IPS DF 4.7 (cell line): ENCODE measurements at regions not wholly inside any gene's neighbourhood (a gene's known extent, or its start where the extent isn't known, plus 50 kb on each side); places are given as distances from the start of the nearest gene placed in this dataset.

Experiments used
- DNase-seq: peaks from one replicate; pipeline ENCODE4 v3.0.0-alpha.2; 2013; ENCODE audit warnings: low spot score; ENCODE audit errors: extremely low read depth

DNA sequence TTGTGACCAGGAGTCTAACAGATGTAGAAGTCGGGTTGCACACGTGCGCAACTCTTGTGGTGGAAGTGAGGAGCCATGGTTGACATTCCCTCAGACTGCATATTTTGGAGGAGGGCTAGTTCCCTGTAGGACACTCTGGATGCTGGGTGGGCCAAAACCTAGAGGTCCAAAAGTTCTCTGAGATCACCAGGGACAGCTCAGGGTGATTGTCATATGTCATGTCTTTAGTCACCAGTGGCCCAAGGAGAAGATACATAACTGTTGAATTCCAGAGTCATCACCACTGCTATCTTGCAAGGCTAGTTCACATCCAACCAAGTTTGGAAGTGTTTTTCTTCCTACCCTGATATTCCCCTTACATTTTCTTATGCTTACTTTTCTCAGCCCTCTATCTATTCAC is 95.2 kb upstream of the C3orf80 start:
- no peak for DNase-seq

DNA sequence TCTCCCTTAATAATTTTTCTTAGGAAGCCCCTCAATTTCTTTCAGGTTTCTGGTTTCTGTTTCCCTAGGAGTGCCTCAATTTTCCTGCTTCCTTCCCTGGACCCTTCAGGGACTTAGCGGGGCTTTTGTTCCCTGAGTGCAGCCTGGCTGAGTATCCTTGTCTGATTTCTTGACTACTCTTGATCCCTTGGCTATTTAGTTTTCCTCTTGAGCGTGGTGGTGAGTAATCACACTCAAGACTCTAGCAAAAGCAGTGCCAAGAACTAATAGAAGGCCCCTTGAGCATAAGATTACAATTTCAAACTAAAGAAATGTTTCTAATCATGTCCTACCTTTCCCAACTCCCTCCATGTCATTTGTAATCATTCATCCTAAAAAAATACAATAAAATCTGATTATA is 94.3 kb upstream of the C3orf80 start:
- DNase-seq, result no peak

DNA sequence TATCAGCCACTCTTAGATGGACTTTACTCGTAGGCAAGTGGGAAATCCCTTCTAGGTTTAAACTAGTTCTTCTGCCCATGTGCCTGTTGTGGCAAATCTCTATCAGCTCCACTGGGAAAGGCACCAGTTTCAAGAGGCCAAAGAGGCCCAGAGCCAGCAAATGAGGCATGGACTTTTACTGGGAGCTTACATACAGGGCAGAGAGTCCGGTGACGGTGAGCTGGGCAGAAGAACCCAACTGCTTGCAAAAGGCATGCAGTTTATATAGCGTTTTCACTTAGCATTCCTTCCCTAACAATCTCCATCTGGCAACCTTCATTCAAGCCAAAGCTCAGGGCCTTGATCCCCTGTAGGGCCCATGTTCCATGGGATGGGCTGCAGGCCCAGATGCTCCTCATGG is 93.0 kb upstream of the C3orf80 start:
- DNase-seq, result no peak

DNA sequence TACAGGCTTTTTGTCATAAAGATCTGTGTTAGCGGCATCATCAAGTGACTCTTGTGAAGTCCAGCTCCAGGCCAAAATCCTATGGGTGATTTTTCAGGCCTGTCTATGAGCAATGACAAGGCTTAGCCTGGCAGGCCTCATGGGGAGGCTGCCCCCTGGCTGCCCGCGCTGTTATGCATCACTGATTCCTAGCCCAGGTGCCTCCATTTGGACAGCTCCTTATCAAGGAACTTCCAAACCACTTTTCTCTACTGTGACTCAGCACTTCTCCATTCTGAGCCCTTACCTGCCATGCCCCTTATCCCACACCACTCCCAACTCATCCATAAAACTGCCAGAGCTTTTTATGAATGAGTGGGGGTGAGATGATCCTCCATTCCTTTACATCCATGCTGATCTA is 91.5 kb upstream of the C3orf80 start:
- DNase-seq, result no peak

DNA sequence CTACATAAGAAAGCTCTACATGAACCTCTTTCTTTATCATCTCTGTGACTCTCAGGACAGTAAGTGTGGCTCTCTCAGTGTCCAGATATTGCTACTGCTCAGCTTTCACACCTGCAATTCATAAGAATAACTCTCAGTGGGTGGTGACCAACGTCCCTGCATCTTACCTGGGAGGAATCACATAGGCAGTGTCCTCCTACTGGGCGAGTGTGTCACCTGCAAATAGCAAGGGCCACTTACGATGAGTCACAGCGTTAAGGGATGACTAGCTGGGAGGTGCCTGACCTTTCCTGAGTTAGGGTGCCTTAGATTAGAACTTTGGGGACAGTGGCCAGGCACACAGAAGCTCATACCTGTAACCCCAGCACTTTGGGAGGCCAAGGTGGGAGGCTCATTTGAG is 90.8 kb upstream of the C3orf80 start:
- no peak for DNase-seq

DNA sequence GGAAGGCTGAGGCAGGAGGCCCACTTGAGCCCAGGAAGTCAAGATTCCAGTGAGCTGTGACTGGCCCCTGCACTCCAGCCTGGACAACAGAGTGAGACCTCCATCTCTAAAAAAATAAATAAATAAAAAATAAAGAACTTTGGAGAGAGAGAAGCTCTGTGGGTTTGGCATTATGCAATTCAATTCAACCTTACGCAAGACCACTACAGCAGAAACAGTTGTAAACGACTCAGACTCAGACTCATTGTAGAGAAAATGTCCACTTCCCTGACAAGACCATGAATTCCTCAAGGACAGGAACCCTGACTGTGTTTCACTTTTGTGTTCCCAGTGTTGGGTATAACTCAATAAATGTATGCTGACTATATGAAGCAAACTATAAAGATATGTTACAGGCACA is 90.3 kb upstream of the C3orf80 start:
- DNase-seq, result no peak

DNA sequence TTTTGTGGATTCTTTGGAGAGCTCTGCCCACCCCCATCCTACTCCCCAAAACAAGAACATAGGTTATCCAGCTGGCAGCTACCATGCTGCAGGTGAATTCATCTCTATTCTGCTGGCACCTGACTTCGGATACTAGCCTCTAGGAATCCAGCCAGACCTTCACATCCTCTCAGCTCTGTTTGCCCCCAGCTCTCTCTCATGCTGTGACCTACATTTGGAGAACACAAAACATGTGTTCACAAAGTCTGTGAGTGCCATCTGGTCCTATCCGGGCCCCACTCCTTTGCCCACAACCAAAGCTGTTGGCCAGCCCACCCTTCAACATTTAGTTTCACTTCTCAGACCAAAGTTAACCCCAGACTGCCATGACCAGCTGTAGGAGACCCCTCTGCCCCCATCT is 89.4 kb upstream of the C3orf80 start:
- DNase-seq, result no peak

DNA sequence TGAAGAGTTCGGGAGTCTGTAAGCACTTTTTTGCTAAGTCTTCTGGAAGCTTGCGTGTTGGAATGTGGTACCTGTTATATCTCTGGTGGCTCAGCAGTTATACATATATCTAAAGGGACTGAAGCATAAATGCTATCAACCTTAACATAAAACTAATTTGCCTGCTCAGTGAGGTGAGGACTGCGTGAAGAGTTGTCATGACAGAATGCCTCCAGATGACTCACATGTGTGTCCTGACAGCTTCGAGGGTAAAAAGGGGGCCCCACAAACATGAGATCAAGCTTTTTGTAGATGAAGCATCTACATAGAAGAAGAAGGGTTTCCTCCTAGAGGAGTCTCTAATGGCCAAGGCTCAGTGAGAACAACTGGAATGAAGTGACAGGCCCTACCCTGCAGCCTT is 88.8 kb upstream of the C3orf80 start:
- DNase-seq, result no peak

DNA sequence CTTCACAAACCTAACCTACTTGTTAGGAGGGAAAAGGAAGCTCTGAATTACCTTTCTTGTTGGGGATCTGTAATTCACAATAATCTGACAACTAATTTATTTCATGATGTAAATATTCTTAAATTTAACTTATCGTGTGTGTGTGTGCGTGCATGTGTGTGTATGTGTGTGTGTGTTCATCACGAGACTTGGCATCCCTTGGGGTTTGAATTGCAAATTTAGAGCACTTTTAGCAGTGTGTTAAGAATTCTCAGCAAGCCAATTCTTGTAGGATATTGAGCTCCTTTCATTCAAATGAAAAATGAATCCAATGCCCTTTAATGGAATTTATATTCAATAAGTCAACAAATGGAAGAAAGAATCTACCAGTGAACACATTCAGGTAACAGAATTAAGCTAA is 85.9 kb upstream of the C3orf80 start:
- DNase-seq, result no peak

DNA sequence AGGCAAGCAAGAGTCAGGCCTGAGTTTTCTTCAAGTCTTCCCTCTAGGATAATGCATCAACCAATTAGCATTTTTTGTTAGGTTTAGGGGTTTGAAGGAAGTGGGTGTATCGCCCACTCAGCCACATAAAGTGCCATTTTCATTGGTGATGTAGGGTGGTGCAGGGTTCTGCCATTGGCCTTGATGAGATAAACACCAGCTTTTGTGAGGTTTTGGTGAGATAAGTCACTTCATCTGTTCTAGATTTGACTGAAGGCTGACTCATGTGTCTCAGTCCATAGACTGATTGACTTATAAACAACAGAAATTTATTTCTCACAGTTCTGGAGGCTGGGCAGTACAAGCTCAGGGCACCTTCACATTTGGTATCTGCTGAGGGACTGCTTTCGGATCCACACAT is 84.5 kb upstream of the C3orf80 start:
- DNase-seq, result no peak

DNA sequence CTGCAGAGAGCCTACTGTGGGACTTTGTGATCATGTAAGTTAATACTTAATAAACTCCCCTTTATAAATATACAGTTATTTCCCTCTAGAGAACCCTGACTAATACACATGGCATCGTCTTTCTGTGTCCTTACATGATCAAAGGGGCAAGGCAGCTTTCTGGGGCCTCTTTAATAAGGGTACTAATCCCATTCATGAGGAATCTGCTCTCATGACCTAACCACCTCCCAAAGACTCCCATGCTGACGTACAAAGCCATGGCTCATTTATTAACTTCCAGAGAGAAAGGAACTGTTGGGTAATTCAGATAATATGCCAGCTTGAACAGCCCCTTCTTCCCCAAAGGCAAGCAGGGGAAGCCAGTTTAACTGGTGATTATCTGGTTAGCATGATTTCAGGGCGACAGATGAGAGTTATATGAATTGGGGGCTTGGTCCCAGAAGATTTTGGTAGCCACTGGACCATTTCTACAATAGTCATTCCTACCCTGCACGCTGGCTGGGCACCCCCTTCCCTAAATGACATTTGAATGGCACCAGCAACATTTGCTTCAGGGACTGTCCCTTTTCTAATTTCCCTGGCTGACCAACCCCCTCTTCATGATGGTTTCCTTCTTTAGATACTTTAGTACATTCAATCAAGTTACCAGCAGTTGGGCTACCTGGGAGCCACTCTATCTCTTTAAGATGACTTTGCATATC is 83.6 kb upstream of the C3orf80 start:
- no peak for DNase-seq

DNA sequence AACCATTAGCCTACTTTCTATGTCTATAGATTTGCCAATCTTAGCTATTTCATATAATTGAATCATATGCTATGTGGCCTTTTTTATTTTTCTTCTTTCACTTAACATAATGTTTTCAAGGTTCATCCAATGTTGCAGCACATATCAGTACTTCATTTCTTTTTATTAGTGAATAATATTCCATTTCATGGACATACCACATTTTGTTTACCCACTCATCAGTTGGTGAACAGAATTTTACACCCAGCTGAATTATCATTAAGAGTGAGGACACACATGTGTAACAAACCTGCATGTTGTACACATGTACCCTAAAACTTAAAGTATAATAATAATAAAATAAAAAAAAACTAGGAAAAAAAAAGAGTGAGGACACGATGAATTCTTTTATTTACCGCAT is 81.7 kb upstream of the C3orf80 start:
- no peak for DNase-seq

DNA sequence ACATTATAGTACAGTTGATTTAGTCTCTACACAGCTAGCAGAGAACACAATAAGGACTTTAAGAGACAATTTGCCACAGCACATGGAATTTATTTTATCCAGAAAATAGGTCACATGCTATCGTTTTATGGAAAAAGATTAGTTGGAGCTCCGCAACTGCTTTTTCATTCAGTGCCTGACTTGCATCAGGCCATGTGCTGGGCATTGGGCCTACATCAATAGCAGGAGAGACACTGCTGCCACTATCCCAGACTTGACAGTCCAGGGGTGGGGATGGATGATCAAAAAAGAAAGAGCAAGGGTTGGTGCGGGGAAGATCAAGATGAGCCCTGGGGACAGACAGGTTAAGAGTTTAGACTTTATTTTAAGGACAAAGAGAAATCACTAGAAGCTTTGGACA is 75.2 kb upstream of the C3orf80 start:
- DNase-seq, result no peak

DNA sequence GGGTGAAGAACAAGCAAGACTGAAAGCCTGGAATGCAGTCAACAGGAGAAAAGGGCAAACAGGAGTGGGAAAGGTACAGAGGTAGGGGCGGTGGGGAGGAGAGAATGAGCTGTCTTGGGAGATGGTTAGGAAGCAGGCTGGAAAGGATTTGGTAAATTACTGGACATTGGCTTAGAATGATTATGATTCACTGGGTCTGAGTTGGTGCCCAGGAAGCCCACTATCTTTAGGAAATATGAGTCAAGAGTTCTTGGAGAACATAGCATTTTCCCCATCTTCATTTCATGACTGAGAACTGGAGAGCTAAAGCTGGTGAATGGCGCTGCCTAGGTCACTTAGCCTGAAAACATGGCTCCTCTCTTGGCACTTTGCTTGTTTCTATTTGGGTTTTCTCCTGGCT is 74.7 kb upstream of the C3orf80 start:
- no peak for DNase-seq

DNA sequence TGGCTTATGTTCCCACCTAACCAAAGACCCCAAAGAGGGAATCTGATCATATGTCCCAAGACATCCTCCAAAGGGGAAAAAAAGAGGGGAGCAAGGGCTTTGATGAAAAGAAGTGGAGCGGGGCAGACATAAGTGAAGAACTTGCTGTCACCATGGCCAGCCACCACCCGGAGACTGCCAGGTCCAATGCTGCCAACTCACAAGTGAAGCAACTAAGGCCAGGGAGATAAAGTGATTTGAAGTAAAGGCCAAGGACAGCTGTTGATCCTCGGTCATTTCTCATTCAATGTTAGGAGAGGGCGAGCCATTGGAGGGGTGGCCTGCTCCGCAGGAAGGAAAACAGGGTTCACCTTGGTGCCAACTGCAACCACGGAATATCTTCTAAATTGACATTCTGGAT is 72.6 kb upstream of the C3orf80 start:
- no peak for DNase-seq

DNA sequence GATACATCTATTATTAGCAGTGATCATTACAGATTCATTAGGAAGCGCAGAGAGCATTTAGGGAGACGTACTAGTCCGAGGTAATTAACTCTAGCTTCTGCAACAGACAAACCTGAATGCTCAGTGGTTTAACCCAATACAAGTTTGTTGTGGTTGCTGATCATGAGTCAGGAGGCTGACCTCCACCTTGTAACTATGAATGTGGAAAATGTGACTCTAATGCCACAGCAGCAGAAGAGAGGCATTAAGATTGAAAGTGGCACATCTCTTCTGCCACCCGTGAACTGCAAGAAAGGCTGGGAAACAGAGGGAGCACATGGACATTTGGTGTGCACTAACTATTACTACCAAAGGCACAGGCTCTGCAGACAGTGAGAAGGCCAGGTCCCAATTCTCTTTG is 71.2 kb upstream of the C3orf80 start:
- DNase-seq, result no peak

DNA sequence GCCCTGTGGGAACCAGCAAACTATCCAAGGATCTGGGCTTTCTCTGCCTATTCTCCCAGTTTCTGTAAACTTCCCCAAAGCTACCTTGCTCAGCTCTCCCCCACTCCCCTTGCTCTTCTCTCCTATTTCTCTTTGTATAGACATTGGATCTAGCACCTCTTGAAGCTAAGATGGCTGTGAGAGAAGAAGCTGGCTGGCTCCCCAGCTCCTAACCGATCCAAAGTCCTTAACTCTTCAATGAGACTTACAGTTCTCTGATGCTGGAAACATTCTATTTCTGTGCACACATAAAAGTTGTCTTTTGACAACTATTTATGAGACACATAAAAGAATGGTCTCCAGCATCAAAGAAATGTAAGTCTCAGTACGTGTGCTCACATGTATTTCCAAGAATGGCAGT is 70.6 kb upstream of the C3orf80 start:
- no peak for DNase-seq

DNA sequence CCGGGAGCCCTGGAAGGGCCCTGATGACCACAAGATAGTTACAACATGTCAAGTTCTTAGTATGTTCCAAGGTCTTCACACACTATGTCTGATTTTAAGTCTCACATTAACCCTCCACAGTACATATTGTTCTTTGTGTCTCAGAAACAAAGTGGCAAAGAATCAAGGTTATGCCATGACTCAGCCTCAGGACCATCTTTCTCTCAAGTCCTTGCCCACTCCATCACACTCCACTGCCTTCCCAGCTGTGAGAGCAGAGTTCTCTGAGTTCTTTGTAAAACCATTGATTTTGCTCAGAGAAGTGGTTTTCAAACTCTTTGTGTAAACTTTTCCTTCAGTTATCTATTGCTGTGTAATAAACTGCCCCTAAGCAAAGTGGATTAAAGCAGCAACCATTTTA is 67.9 kb upstream of the C3orf80 start:
- DNase-seq, result no peak

DNA sequence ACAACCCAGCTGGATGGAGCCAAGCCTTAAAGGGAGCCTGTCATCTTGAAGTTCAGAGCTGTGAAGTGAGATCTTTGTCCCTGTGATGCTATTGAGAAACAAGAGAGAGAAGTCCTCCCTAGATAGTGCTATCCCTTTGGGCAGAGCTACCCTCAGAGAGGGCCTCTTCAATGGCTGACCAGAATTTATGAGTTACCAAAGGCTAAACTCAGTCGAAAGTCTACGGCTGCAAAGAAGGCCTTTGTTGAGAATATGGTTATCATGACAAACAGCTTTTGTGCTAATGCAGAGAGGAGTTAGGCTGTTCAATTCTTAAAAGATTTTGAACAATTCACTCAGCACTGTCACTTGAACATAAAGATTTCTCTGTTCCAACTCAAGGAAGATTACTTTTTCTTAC is 65.9 kb upstream of the C3orf80 start:
- DNase-seq, result no peak

DNA sequence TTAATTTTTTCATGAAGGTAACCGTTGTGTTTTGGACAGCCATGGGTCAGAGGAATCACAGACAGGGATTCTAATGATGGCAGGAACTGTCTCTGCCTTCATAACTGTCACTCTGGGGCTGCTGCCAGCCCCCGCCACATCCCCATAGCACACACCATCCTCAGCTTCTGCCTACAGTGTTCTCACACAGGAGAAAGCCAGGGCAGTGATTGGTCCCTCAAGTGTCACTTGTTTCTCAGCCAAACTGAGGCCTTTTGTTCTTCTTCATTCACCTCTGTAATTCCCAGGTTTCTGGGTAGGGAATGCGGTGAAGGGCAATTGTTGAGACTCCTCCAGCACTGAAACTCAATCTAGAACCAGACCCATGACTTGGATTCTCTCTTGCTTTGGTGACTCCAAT is 65.4 kb upstream of the C3orf80 start:
- DNase-seq, result no peak

DNA sequence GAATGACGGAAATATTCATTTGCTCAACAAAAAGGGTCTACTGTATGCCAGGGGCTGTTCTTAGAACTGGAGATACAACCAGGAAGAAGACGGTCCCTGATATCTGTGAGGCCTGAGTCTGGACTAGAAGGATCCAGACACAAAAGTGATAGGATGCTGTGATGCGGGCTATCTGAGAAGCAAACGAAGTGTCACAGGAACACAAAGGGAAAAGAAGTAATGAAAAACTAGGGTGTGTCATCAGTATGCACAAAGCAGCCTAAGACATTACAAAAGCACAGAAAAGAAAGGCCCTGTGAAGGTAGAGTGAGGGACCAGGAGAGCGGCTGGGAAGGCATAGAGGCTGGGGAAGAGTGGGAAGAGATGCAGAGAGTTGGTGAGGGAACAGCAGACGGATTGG is 63.3 kb upstream of the C3orf80 start:
- no peak for DNase-seq

DNA sequence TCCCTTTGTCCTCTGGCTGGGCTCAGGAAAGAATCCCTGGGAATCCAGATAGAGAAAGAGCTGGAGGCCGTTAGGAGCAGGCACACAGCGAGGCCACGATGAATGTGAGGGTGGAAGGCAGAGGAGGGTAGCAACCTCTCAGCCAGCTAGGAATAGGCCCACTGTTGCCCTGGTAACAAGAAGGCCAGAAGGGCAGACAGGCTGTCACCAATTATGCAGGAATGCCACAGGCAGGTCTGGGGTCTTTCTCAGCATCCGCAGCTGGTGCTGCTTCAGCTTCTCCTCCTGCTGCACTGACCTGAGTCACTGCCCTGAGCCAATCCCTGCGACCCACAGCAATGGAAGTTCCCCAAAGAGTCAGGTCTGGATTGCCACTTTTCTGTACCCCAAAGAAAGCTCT is 62.8 kb upstream of the C3orf80 start:
- peak; percentile 16 for DNase-seq

DNA sequence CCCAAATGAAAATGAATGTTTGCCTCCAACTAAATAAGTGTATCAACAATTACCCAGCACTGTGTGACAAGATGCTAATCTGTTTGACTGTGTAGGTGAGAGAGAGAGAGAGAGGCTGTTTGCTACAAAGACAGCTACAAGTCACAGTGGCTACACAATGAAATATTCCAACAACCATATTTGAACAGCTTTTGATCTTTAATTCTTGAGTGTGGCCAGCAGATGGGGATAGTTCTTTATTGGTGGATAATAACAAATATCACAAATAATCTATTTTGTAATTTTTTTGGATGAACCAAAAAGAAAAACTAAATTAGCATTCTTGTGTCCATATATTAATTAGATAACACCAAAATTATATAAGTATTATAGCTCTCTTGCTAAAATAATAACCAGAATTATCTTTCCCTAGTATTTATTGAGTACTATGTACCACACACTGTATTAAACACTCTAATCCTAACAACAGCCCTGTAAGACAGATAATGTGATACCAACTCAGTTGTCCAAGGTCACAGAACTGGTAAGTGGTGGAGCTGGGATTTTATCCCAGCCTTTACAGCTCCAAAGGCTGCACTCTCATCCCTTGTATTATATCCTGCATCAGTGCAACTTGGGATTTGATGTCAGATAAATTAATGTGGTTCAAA is 61.9 kb upstream of the C3orf80 start:
- no peak for DNase-seq

DNA sequence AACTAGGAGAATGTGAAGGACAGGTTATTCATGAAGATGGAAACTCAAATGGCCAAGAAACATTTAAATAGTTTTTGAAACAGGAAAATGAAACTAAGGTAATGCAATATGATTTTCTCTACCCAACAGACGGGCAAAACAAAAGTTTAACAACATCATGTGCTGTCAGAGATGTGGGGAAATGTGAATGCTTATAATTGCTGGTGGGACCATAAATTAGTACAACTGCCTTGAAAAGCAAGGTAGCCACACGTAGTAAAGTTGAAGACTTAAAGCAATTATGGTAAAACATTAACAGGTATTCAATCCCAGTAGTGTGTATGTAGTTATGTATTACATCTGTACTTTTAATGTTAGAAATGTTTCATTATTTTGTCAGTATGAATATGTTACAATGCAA is 57.0 kb upstream of the C3orf80 start:
- DNase-seq, result no peak
